T47D (cell line): ENCODE measurements at regions not wholly inside any gene's neighbourhood (a gene's known extent, or its start where the extent isn't known, plus 50 kb on each side); places are given as distances from the start of the nearest gene placed in this dataset.
"Not testable (repeated sequence)": the region's sequence is repeated elsewhere in the genome, so short reads cannot be mapped to it uniquely, and the experiment has no call there.

Experiments
- DNase-seq, 2 experiments: peaks; one replicate each; pipeline versions ENCODE4 v3.0.0 to v3.0.0-alpha.2; 2011 to 2012; ENCODE audit warnings: low read depth in 1 of 2, low spot score in 1 of 2
- JUND ChIP-seq: IDR thresholded peaks from 2 replicates; pipeline ENCODE4 v1.6.1; 2012; ENCODE audit warnings: low read depth
- in situ Hi-C: cut with HindIII; loops from 2 replicates; pipeline ENCODE4 v1.10.0; 2016; ENCODE audit warnings: low sequenced_read_pairs, low pct_unique_long_range_greater_than_20kb

GRCh38 chr6:80537118-80537972 lies 430.9 kb downstream of the BCKDHB start:
- peak in 1 of 2 experiments; percentile 52 for DNase-seq
- in situ Hi-C loops: no loop called here
- TF ChIP-seq JUND: peak; percentile 42; the same call in 1 of the 2 replicates

GRCh38 chr6:80535914-80536565 lies 429.6 kb downstream of the BCKDHB start:
- peak in 1 of 2 experiments; percentile 54 for DNase-seq
- in situ Hi-C loops: no loop called here
- TF ChIP-seq JUND: no peak

DNA sequence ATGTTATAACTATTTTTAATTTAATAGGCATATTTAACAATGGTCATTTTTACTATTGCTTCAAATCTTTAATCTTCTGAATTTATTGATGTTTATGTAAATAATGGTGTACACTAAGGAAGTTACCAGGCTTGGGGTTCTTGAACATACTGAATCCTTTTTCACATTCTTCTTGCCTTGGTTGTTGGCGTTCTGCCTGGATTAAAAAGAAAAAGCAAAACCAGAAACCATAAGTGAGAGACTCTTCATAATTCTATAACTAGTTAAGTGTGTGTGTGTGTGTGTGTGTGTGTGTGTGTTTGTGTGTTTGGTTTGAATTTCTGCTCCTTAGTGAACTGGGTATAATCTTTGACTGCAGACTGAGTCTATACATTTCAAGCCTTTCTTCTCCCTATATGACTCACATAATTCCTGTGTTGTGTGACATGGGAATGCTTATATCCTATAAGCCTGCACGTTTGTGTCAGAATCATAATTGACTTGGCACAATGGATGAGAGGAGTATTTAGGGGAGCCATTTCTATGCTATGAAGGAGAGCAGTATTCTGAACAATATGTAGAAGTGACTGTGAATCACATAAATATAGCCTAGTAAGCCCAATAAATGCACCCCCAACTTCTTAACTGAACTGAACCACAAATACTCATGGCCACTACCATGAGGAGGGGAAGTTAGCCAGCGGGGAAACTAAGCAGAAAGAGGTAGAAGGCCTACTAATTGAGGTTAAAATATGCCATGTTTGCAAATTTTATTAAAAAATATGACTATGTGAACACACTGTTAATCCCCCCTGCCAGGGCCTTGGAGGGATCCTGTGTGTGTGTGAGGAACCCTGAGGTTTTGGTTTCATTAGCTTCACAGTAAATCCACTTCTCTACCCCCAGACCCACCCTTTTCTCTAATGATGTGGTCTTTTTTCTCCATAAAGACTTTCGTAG lies 425.5 kb downstream of the BCKDHB start:
- in situ Hi-C loops: no loop called here
- DNase-seq: no peak

DNA sequence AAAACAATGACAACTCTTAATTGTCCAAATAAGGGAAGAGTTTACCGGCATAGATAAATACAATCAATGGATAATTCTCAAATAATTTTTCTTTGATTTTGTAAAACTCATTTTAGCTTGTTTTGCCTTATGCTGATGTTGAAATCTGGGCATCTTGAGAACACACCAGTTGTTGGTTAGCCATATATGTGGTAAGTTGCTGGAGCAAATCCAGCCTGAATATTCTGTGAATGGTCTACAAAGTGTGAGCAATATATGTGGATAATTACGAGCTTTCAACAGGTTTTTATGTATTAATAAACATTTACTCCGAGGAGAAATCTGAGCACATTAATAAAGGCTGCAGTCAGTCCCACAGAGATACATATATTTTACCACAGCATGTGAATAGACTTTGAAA lies 423.6 kb downstream of the BCKDHB start:
- TF ChIP-seq JUND: no peak
- no peak for DNase-seq
- in situ Hi-C loops: no loop called here

More for the DNA sequence above, 425.5 kb downstream of the BCKDHB start:
- no peak for TF ChIP-seq JUND

- in situ Hi-C loops: no loop called here
- no peak for TF ChIP-seq JUND
- peak in 1 of 2 experiments; percentile 23 for DNase-seq
Observed at GRCh38 chr6:80528115-80528514, 421.6 kb downstream of the BCKDHB start.

- in situ Hi-C loops: no loop called here
- peak in 1 of 2 experiments; percentile 79 for DNase-seq
- no peak; the same call in 1 of the 2 replicates for TF ChIP-seq JUND
Observed at GRCh38 chr6:80527552-80528052, 421.1 kb downstream of the BCKDHB start.

DNA sequence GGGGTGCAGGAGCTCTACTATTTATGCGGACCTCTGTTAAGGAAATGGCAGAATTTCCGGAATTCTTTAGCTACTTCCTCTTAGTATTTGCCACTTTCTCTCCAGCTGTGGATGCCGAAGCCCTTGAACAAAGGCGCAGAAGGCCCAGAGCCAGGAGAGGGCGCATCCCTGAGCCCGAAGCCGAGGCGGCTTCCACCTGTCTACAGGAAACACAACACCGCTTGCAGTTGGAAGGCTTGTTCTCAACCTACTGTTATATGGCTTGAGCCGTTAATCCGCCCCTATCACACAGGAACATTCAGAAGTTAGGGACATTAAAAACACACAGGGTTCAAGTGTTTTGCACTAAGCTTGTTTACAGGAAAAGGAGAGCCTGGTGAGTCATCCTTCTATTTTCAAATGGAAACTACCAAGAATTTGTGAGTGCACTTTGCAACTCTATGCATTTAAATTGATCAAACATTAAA lies 417.1 kb downstream of the BCKDHB start:
- no peak for DNase-seq
- TF ChIP-seq JUND: no peak
- in situ Hi-C loops: no loop called here

DNA sequence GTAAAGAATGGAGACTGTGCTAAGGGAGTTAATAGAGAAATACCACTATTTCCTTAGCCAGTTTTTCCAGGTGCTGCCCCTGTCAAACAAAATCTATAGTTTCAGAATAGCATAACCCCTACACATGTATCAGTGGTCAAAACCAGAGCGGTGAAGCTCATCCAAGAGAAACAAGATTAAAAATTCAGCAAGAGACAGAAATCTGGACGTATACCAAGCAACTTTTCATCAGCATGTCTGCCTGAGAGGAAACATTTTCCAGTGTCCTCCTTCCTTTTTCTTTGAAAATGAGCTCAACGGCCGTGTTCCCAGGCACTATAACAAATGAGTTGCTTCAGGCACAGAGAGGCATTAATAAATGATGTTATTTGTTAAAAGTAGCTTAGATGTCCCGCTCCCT lies 416.5 kb downstream of the BCKDHB start:
- DNase-seq: no peak
- in situ Hi-C loops: no loop called here
- TF ChIP-seq JUND: no peak

GRCh38 chr6:80522576-80522975 lies 416.1 kb downstream of the BCKDHB start:
- no peak for TF ChIP-seq JUND
- in situ Hi-C loops: no loop called here
- DNase-seq: no peak

DNA sequence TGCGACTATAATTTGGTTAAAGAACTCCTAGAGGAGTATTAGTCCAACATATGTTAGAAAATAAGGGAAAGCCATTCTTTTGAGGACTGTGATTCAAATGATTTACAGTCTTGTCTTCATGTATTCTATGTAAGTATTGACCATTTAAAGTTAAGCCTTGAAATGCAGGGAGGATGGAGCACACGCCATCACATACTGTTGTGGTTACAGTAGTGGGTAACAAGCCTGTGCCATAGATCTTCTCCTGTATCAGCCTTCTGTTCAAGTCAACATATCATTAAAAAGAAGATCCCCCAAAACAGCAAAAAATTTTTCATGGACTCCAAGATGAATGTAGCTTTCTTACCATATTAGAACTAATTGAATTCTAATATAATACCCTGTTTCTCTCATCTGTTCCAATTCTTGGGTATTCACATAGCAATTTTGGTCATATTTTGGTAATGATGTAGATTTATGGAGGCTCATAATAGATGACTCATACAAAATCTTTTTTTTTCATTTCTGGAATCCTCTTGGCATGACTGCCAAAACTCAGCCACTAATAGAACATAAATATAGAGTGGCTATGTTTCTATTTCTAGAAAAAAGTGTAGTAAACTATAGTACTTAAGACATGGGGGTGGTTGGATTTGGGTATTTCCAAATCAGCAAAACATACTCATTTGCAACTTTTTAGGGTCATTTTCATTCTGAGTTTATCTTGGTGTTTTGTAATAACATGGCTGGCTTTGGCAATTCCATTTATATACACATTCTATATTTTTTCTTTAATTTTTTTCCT lies 413.5 kb downstream of the BCKDHB start:
- DNase-seq: no peak
- TF ChIP-seq JUND: no peak
- in situ Hi-C loops: no loop called here

DNA sequence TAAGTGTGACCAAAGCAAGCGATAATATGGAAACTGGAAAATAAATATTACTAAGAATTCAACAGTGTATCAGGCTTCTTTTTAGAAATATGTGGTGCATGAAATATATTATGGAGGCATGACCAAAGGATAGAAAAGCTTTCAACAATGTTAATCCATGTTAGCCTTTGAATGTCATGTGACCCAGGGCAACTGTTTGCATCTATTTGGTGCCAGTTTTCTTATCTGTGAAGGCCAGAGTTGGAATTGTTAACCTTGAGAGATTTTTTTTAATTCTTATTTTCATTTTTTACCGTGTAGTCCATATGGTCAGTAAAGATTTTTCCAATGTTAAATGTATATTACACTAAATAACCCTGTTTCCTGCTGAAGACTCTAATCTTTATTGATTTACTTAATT lies 411.1 kb downstream of the BCKDHB start:
- in situ Hi-C loops: no loop called here
- no peak for TF ChIP-seq JUND
- DNase-seq: no peak

DNA sequence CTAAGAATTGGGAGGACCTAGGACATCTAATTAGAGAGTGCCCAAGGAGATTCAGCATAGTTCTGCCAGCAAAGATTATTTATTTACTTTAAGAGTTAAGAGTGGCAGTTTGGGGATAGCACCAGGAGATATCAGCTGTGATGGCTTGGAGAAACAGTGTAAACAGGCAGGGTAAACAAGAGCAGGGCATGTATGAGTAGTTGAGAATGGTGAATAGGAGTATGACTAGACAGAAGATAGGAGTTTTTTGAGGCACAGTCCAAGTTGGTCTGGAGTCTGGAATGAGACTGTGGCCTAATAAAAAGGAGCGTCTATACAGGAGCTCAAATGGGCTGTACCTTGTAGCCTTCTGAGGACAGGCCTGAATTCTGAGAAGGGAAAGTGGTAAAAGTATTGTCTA lies 404.1 kb downstream of the BCKDHB start:
- DNase-seq, in situ Hi-C loops: not testable (repeated sequence)
